ENCODE measurements at regions not wholly inside any gene's neighbourhood (a gene's known extent, or its start where the extent isn't known, plus 50 kb on each side); places are given as distances from the start of the nearest gene placed in this dataset.
"Not testable (repeated sequence)": the region's sequence is repeated elsewhere in the genome, so short reads cannot be mapped to it uniquely, and the experiment has no call there.

GRCh38 chr2:138309760-138310159 is 191.8 kb upstream of the SPOPL start:
- TF ChIP-seq CTCF (IDR thresholded peaks at IDR 0.05): no peak
- POLR2A ChIA-PET: no interaction called here
- ATAC-seq (no peak), DNase-seq (no peak)
- no peaks in the 10 kb centered on the region for H3K36me3 Mint-ChIP-seq (ENCODE audit: low read depth)
- no peak overlapping the region for H3K4me3 Mint-ChIP-seq
- no peaks in the 10 kb centered on the region for H3K4me1 Mint-ChIP-seq (ENCODE audit: low read depth)
- intact Hi-C loops (cut with micrococcal nuclease): no loop called here
- H3K27me3 Mint-ChIP-seq: peaks cover 1% of the 10 kb centered on the region
- peaks cover 4% of the 10 kb centered on the region for H3K9me3 Mint-ChIP-seq
- H3K27ac Mint-ChIP-seq: no peak overlapping the region
- CTCF ChIA-PET: no interaction called here

DNA sequence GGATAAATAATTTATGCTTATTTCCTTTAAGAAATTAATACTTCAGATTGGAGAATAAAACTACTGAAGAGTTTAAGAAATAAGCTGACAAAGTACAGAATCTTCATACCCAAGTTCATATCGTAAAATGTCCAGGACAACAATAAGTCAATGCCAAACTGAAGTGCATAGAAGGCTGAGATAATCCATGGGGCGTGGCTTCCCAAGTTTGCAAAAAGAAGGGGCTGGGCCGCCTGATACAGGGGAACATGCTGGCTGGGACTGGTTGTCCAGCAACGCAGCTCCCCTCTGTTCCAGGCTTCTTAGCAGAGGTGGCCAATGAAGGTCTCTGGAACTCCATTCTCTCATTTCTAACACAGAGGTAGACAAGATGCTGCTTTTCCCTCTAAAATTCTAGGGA is 189.5 kb upstream of the SPOPL start:
- ChIA-PET POLR2A (no interaction called here), CTCF (no interaction called here)
- TF ChIP-seq CTCF (IDR thresholded peaks at IDR 0.05): no peak
- no peaks in the 10 kb centered on the region for H3K27me3 Mint-ChIP-seq
- intact Hi-C loops (cut with micrococcal nuclease): no loop called here
- DNase-seq (no peak), ATAC-seq (no peak)
- no peaks in the 10 kb centered on the region for H3K36me3 Mint-ChIP-seq (ENCODE audit: low read depth)
- H3K27ac Mint-ChIP-seq: no peak overlapping the region
- peaks cover 3% of the 10 kb centered on the region for H3K9me3 Mint-ChIP-seq
- no peaks in the 10 kb centered on the region for H3K4me1 Mint-ChIP-seq (ENCODE audit: low read depth)
- no peak overlapping the region for H3K4me3 Mint-ChIP-seq

GRCh38 chr2:138315619-138316018 is 186.0 kb upstream of the SPOPL start:
- H3K9me3 Mint-ChIP-seq, ATAC-seq, CTCF ChIA-PET: not testable (repeated sequence)

DNA sequence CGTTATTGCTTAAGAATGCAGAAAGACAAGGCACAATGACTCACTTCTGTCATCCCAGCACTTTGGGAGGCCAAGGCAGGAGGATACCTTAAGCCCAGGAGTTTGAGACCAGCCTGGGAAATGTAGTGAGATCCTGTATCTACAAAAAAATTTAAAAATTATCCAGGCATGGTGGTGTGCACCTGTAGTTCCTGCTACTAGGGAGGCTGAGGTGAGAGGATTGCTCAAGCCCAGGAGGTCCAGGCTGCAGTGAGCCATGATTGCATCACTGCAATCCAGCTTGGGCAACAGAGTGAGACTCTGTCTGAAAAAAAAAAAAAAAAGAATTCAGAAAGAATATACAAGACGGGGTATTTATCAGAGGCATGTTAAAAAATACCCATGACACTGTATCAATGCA is 182.0 kb upstream of the SPOPL start:
- no peak for ATAC-seq
- Mint-ChIP-seq H3K36me3 (ENCODE audit: low read depth) (no peaks in the 10 kb centered on the region), H3K4me3 (no peak overlapping the region), H3K27me3 (no peaks in the 10 kb centered on the region), H3K27ac (no peak overlapping the region), H3K9me3 (peaks cover 1% of the 10 kb centered on the region), H3K4me1 (ENCODE audit: low read depth) (no peaks in the 10 kb centered on the region)
- no peak for TF ChIP-seq CTCF (IDR thresholded peaks at IDR 0.05)
- intact Hi-C loops (cut with micrococcal nuclease): no loop called here
- no peak for DNase-seq
- ChIA-PET CTCF (no interaction called here), POLR2A (no interaction called here)

More at GRCh38 chr2:138315619-138316018, 186.0 kb upstream of the SPOPL start:
- H3K27ac Mint-ChIP-seq; H3K36me3 Mint-ChIP-seq (ENCODE audit: low read depth); POLR2A ChIA-PET; intact Hi-C loops (cut with micrococcal nuclease); DNase-seq; H3K4me1 Mint-ChIP-seq (ENCODE audit: low read depth); H3K4me3 Mint-ChIP-seq; H3K27me3 Mint-ChIP-seq: not testable (repeated sequence)

DNA sequence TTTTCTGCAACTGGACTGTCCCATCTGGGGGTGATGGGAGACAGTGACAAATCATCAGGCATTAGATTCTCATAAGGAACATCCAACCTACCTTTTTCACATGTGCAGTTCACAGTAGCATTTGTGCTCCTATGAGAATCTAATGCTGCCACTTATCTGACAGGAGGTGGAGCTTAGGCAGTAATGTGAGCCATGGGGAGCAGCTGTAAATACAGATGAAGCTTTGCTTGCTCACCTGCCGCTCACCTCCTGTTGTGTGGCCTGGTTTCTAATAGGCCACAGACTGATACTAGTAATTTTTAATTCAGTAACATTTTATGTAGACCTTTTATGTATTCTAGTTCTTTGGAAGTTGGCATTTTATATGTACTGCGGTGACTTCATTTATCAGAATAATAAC is 180.1 kb upstream of the SPOPL start:
- H3K27me3 Mint-ChIP-seq: no peaks in the 10 kb centered on the region
- CTCF ChIA-PET: no interaction called here
- ATAC-seq: no peak
- no peaks in the 10 kb centered on the region for H3K4me1 Mint-ChIP-seq (ENCODE audit: low read depth)
- POLR2A ChIA-PET: no interaction called here
- no peak for TF ChIP-seq CTCF (IDR thresholded peaks at IDR 0.05)
- H3K27ac Mint-ChIP-seq: no peak overlapping the region
- no peak overlapping the region for H3K4me3 Mint-ChIP-seq
- intact Hi-C loops (cut with micrococcal nuclease): no loop called here
- no peaks in the 10 kb centered on the region for H3K36me3 Mint-ChIP-seq (ENCODE audit: low read depth)
- no peak for DNase-seq
- no peaks in the 10 kb centered on the region for H3K9me3 Mint-ChIP-seq

DNA sequence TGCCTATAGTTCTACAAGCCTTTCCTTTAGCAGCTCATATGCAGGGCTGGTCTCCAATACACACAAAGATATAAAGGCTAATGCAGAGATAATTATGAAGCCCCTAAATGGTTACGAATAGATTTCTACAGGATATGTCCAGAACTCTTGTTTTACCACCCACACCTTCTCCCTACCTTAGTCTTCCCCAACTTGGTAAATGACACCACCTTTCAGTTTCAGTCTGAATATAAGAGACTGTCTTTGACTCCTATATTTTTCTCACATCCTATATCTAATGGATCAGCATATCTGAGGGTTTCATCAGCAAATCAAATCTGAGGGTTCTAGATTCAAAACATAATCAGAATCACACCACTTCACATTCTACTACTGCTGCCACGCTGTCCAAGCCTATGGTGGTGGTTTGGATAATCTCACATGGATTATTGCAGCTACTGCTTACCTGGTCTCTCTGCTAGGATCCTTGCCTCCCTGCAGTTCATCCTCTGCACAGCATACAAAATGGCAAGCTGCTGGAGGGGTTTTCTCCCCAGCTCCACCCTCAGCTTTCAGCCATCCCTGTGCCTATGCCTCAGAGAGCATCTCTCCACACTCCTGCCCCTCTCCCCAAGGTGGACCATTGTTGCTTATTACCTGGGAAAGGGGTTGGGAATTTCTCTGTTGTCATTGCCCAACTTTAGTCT is 178.0 kb upstream of the SPOPL start:
- DNase-seq: no peak
- no peaks in the 10 kb centered on the region for H3K36me3 Mint-ChIP-seq (ENCODE audit: low read depth)
- no peak for ATAC-seq
- no peak overlapping the region for H3K4me3 Mint-ChIP-seq
- no peak for TF ChIP-seq CTCF (IDR thresholded peaks at IDR 0.05)
- H3K27me3 Mint-ChIP-seq: no peaks in the 10 kb centered on the region
- ChIA-PET POLR2A (no interaction called here), CTCF (no interaction called here)
- H3K9me3 Mint-ChIP-seq: no peaks in the 10 kb centered on the region
- intact Hi-C loops (cut with micrococcal nuclease): no loop called here
- H3K27ac Mint-ChIP-seq: no peak overlapping the region
- no peaks in the 10 kb centered on the region for H3K4me1 Mint-ChIP-seq (ENCODE audit: low read depth)
